ENCODE measurements at regions not wholly inside any gene's neighbourhood (a gene's known extent, or its start where the extent isn't known, plus 50 kb on each side); places are given as distances from the start of the nearest gene placed in this dataset.

DNA sequence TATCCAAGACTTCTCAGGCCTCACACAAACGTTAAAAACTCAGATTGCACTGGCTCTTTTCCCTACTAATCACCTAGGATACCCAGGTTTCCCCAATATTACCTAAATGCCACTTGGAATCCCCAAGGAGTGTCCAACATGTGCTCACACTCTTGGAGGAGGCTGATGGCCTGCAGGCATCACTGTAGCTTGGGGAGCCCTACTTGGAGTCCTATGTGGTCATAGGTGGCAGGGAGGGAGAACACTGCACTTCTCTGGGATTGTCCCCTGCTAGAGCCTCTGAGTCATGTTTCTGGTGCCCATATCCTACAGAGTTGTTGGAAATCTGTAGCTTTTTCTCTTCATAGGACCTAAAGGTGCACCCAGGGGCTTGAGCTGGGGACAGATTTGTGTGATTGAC lies 433.7 kb downstream of the ARHGEF28 start:
- no peak for DNase-seq (ENCODE audit: low read depth)

GRCh38 chr5:74056789-74057164 lies 430.8 kb downstream of the ARHGEF28 start:
- peak; percentile 47 for DNase-seq (ENCODE audit: low read depth)

DNA sequence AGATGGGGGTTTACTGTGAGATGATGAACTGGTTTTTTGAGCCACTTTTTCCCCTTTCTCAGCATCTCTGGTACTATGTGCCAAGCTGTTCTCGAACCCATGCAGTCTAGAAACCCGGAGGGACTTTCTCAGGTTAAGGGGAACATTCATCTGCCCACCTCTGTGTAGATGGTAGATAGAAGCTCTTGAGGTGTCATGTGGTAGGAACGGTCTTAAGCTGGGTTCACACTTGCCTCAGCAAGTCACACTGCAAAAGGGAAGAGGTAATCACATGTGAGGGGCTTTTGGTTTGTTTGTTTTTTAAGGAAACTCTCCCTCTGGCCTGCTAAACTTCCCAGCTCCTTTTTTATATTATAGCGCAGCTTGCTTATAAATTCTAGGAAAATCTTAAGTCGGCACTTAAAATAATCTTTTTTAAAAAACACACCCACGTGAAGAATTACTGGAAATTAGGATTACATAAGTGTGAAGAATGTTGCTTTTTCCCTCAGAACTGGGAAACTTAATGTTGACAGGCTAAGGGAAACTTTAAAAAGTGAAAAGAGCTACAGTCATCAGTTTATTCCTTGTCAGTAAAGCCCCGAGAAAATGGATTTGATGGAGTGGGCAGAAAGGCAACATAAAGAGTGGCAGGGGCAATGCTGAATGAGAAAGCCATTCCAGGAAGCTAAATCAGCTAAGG lies 430.3 kb downstream of the ARHGEF28 start:
- no peak for DNase-seq (ENCODE audit: low read depth)

- DNase-seq (ENCODE audit: low read depth): no peak
Measured at GRCh38 chr5:74055486-74056106, 429.6 kb downstream of the ARHGEF28 start.

DNA sequence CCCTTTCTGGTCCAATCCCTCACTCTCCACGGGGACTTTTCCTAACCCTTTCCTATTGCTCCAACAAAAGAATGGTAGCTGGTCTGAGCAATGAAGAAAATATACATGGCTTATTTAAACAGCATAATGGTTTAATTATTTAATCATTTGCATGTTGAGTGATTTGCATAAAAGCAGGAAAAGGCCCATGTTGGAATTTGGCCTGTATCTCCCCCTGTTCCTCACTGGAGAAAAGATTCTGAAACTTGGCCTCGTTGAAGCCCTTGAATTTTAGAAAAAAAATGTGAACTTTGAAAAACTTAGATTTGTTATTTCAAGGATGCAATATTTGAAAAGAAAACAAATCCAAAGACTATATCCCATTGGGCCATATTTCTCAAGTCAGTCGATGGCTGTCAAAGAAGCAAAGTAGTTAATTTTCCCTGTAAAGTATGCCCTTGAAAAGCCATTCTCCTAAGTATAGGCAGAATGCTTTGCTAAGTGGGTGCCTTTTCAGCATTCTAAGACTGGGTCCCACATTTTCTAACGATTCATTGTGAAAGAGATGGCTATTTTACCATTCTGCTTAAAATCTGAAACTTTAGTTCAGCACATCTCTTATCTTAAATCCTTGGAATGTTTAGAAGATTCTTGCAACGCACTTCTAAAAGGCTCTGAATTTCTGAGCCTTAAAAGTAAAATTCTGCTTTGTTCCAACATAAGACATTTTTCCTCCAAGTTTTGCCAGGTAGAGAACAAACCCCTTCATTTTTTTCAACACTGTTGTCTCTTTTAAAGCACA lies 428.8 kb downstream of the ARHGEF28 start:
- DNase-seq (ENCODE audit: low read depth): no peak

DNA sequence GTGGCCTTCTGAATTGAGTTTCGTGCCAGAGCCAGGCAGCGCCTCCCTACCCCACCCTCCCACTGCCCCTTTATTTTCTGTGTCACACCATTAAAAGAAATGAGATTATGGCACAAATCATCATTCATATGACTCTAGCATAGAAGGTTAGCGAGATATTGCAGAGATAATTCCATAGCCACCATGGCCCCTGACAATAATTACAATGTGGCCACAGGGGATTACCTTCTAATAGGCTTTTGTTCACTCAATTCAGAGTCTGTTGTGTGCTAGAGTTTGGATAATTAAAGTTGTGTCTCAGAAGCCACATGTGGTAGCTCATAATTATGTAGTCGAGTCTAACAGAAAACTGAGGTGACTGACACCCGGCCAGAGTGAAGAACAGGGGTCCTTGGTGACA lies 428.1 kb downstream of the ARHGEF28 start:
- no peak for DNase-seq (ENCODE audit: low read depth)

DNA sequence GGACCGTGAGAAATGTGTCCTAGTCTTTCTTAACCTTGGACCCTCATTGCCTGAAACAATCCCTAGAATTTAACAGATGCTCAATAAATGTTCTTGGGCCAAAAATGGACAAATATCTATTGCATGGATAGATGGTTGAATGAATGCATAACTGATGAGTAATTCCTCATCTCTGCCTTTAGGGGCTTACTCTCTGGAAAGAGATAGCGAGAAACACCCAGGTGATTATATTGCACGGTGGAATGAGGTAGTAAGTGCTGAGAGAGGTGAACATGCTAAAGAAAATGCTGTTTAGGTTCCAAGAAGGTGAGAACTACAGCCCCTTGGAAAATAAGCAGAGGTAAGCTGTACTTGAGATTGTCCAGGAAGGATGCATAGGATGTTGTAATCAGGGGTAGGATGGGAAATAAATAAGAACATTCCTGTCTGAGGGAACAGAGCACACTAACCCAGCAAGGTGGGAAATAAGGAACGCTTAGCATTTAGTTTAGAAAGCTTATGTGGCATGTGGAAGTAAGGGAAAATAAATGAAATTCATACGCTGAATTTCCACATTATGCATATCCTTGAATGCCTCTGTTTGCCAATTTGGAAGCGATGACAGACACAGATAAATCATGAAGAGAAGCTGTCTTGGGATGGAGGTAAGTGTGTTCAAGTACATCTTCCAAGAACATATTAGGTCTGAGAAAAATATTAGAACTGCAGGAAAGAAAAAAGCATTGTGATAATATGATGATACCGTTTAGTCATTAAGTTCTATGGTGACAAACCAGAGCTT lies 426.6 kb downstream of the ARHGEF28 start:
- DNase-seq (ENCODE audit: low read depth): no peak

GRCh38 chr5:74051076-74051475 lies 425.1 kb downstream of the ARHGEF28 start:
- DNase-seq (ENCODE audit: low read depth): no peak

DNA sequence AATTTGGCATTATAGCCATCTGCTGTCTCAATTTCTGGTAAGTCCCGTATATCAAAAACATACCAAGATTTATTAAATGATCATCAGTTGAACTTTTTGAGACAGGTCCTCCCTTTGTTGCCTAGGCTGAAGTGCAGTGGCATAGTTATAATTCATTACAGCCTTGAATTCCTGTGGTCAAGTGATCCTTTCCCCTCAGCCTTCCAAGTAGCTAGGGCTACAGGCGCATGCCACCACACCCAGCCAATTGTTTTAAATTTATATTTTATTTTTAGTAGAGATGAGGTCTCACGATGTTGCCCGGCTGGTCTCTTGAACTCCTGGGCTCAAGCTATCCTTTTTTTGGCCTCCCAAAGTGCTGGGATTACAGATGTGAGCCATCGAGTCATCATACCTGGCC lies 418.9 kb downstream of the ARHGEF28 start:
- no peak for DNase-seq (ENCODE audit: low read depth)

GRCh38 chr5:74042959-74043358 lies 417.0 kb downstream of the ARHGEF28 start:
- peak; percentile 93 for DNase-seq (ENCODE audit: low read depth)

- DNase-seq (ENCODE audit: low read depth): no peak
Measured at GRCh38 chr5:74042559-74042958, 416.6 kb downstream of the ARHGEF28 start.

- no peak for DNase-seq (ENCODE audit: low read depth)
Measured at GRCh38 chr5:74041913-74042312, 415.9 kb downstream of the ARHGEF28 start.

DNA sequence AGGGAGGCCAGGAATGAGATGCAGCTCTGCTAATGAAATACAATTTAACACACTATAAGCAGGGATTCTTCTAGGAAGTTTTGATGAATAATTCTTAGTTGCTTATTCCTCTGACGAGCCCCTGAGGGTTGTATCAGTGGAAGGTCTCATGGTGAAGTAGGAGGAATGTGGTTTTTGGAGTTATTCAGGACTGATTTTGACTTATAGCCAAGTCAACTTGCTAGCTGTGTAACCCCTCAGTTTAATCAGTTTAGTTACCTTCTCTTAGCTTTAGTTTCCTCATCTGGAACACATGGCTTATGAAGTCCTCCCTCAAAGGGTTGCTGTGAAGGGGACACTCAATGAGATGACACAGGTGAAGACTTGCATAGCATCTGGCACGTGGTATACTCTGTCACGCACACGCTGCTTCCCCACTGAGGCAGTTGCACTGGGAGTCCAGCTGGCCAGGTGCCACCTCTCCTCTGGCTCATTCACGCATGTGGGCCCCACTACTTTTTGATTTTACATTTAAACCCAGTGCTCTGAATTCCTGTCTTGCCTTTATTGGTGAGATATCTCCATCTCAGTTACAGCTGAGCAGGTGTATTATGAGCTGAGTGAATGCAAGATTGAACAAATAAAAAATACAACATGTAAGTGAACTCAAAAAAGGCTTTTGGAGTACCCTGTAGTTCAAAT lies 415.0 kb downstream of the ARHGEF28 start:
- no peak for DNase-seq (ENCODE audit: low read depth)

- peak; percentile 91 for DNase-seq (ENCODE audit: low read depth)
Measured at GRCh38 chr5:74040065-74040551, 414.1 kb downstream of the ARHGEF28 start.

GRCh38 chr5:74037321-74037720 lies 411.3 kb downstream of the ARHGEF28 start:
- DNase-seq (ENCODE audit: low read depth): no peak

DNA sequence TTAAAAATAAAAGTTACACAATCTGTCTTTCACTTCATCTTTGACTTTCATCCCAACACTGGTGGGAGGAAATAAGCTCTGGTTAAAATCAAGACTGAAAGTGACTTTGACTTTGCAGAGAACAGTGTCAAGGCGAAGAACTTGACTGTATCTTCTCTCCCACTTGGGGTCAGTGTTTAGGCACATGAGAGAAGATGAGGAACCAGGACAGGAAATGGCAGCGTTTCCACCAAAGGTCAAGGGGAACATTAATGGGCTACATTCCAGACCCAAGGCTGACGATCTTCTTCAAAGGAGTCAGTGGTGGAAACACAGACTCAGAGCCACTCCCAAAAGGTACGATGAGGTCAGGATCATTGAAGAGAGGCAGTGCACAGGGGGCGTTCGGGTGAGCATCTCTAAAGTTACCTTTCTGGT lies 409.5 kb downstream of the ARHGEF28 start:
- peak; percentile 68 for DNase-seq (ENCODE audit: low read depth)

- DNase-seq (ENCODE audit: low read depth): peak; percentile 72
Measured at GRCh38 chr5:74034733-74035132, 408.7 kb downstream of the ARHGEF28 start.

DNA sequence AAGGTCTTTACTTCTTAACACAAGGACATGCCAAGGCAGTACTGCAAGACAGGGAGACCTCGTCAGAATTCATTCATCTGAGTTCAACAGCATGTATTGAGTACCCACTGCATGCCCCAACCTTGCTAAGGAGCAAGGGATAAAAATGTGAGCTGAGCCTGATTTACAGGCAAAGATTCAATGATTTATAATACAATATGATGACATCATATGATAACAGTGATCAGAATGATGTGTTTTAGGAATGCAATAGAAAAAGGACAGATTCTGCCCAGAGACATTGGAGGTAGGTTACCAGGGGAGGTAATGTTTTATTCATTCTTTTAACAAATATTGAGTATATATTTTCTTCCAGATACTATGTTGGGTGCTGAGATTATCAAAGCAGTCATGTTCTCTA lies 406.6 kb downstream of the ARHGEF28 start:
- DNase-seq (ENCODE audit: low read depth): no peak

DNA sequence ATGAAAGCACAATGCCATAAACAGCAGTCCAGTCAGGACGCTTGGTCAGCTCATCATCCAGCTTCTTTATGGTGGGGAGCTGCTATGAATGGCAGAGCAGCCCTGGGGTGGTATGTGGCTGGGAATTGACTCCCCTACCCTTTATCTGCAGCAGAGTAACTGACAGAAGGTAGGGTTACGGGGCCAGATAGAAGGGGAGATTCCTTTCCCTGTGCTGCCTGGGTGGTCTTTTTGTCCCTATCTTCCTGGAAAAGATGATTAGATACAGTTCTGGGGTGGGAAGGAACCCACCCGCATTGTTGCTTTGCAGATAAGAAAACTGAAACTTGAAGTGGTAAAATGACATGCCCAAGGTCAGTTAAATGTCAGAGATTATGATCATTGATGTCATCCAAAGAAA lies 405.5 kb downstream of the ARHGEF28 start:
- no peak for DNase-seq (ENCODE audit: low read depth)

DNA sequence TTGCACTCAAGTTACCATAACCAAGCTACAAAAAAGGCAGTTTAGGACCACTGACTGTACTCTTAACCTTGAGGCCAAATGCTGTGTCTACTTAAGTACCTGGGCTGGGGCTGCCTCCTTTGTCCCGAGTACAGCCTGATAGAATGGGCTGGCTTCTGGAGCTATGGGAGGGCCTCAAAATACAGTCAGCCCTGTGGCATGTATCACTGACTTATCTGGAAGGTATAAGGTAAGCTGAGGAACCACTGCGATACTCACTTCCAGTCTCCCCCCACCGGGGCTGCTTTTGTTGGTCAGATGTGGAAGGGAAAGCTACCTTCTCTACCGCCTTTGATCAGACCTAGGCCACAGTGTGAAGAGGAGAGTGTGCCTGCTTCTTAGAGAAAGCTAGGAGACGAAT lies 404.8 kb downstream of the ARHGEF28 start:
- DNase-seq (ENCODE audit: low read depth): no peak

DNA sequence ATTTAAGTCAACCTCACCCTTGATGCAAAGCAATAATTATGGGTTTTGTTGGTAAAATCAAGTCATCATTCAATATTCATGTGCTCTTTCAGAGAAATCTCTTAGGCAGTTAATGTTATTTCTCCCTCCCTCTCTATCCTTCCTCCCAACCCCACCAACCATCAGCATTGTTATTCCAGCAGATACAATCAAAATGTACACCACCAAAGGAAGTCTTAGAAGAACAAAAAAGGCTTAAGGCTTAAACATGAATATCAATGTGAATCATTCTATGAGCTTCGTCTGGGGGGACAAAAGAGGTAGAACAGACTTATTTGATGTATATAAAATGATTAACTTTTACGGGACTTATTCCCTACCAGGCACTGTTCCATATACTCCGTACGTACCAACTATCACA lies 404.4 kb downstream of the ARHGEF28 start:
- no peak for DNase-seq (ENCODE audit: low read depth)

GRCh38 chr5:74028976-74029375 lies 403.0 kb downstream of the ARHGEF28 start:
- DNase-seq (ENCODE audit: low read depth): no peak
